NT2/D1 (cell line): ENCODE measurements at regions not wholly inside any gene's neighbourhood (a gene's known extent, or its start where the extent isn't known, plus 50 kb on each side); places are given as distances from the start of the nearest gene placed in this dataset.
"Not testable (repeated sequence)": the region's sequence is repeated elsewhere in the genome, so short reads cannot be mapped to it uniquely, and the experiment has no call there.

Experiments used
- SUZ12 ChIP-seq: IDR thresholded peaks from 2 replicates; pipeline ENCODE4 v1.6.1; 2011; ENCODE audit not compliant: insufficient read length, insufficient read depth; ENCODE audit errors: extremely low read depth
- YY1 ChIP-seq: IDR thresholded peaks from 2 replicates; pipeline ENCODE4 v1.6.1; 2011; ENCODE audit not compliant: insufficient read length, insufficient read depth
- ZNF274 ChIP-seq: IDR thresholded peaks from 2 replicates; pipeline ENCODE4 v1.6.1; 2011; ENCODE audit warnings: mild to moderate bottlenecking, low read depth, low read length

DNA sequence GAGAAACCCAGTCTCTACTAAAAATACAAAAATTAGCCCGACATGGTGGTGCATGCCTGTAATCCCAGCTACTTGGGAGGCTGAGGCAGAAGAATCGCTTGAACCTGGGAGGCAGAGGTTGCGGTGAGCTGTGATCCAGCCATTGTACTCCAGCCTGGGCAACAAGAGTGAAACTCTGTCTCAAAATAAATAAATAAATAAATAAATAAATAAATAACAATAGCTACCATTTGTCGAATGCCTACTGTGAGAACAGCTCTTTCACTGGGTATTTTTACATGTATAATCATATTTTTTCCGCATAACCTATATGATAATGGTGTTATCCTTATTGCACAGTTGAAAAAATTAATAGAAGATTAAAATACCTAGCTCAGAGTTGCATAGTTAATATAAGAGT is 177.4 kb downstream of the PHLDA1 start:
- TF ChIP-seq SUZ12, ZNF274, YY1: not testable (repeated sequence)
